CD4-positive, alpha-beta T cell treated with Interleukin-6 at 100 ng/mL for 8 hours (primary cell): ENCODE measurements at regions not wholly inside any gene's neighbourhood (a gene's known extent, or its start where the extent isn't known, plus 50 kb on each side); places are given as distances from the start of the nearest gene placed in this dataset.
"Not testable (repeated sequence)": the region's sequence is repeated elsewhere in the genome, so short reads cannot be mapped to it uniquely, and the experiment has no call there.

Experiments
- DNase-seq: peaks from one replicate; pipeline ENCODE4 v3.0.0-alpha.2; 2020; ENCODE audit warnings: mixed read lengths, low spot score

- DNase-seq, result no peak
Measured at GRCh38 chr2:234898534-234899053, 53.2 kb upstream of the SH3BP4 start.

GRCh38 chr2:234888442-234888841 lies 63.4 kb upstream of the SH3BP4 start:
- DNase-seq, result not testable (repeated sequence)

DNA sequence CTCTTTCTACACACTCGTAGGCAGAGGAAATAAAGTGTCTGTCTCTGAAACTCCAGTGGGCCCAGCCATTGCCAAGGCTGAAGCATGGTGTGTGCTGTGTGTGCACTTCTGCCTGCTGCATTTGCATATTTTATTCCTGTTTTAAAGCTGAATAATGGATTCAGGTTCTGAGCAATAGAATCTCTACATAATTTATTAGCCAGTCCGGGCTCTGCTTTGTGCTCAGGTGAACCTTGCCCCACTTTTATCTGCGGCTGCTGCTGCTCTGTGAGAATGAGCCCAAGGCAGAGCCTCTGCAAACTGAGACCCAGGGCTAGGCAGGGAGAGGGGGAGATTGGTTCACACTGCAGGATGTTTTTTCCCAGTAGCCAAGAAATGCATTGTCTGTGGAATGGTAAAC lies 64.6 kb upstream of the SH3BP4 start:
- no peak for DNase-seq

- no peak for DNase-seq
Measured at GRCh38 chr2:234885886-234886285, 65.9 kb upstream of the SH3BP4 start.

DNA sequence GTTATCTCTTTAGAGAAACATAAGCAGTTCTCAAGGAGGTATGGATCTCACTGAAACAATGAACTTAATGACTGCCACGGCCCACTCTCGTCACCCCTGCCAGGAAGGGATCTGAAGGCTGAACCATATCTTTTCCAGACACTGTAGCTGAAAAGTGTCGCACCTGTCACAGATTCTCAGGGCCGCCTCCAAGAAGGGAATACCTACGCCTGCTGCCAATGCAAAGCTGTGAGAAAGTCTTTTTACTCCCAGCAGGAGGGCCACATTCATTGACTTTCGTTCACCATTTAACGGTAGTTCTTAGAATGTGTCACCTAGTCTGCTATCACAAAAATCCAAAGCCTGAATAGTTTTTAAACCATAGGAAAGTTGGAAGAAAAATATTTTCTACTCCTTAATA lies 66.7 kb upstream of the SH3BP4 start:
- DNase-seq, result no peak

DNA sequence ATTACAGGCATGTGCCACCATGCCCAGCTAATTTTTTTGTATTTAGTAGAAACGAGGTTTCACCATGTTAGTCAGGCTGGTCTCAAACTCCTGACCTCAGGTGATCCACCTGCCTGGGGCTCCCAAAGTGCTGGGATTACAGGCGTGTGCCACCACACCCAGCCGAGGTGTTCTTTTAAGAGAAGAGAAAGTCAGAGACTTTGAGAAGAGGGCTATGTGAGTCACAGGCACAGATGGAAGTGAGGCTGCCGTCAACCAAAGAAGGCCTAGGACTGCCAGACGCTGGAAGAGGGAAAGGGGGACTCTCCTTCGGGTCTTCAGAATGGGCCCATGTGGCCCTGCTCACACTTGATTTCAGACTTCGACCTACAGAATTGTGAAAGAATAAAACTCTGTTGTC lies 67.2 kb upstream of the SH3BP4 start:
- DNase-seq, result no peak

GRCh38 chr2:234881413-234882241 lies 70.2 kb upstream of the SH3BP4 start:
- DNase-seq, result no peak

GRCh38 chr2:234880551-234881211 lies 71.1 kb upstream of the SH3BP4 start:
- DNase-seq, result no peak

GRCh38 chr2:234879671-234880455 lies 72.0 kb upstream of the SH3BP4 start:
- no peak for DNase-seq

DNA sequence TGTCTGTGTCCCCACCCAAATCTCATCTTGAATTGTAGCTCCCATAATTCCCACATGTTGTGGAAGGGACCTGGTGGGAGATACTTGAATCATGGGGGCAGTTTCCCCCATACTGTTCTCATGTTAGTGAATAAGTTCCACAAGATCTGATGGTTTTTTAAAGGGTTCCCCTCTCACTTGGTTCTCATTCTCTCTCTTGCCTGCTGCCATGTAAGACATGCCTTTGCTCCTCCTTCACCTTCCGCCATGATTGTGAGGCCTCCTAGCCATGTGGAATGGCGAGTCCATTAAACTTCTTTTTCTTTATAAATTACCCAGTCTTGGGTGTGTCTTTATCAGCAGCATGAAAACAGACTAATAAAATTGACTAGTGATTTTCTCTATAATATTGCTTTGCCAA lies 75.2 kb upstream of the SH3BP4 start:
- not testable (repeated sequence) for DNase-seq

DNA sequence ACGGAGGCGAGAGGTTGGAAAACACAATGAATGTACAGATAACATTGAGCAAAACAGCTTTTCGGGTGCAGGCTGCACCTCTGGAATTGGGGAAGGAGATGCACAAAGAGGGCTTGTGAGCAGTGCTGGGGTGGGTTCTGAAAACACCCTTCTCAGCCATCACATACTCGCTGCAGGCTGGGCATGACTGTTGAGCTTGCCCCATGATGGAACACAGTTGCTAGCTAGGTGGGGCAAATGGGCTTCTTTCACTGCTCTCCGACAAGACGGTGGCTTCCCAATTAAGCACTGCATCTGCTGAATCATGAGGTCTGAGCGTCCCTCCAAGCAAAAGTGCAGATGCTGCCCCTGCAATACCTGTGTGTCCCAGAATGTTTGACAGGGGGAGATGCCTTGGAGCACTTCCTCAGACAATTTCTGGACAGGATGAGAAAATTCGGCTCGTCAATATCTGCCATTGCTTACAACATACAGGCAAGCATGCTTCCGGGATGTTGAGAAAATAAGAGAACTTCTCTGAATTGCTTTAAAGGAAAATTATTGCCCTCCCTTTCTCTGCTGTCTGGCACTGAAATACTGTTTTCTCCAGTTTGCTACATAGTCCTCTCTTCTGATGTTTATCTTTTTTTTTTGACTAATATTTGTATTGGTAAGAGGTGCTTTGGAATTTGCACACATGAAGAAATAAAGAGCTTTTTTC lies 77.3 kb upstream of the SH3BP4 start:
- DNase-seq, result no peak

DNA sequence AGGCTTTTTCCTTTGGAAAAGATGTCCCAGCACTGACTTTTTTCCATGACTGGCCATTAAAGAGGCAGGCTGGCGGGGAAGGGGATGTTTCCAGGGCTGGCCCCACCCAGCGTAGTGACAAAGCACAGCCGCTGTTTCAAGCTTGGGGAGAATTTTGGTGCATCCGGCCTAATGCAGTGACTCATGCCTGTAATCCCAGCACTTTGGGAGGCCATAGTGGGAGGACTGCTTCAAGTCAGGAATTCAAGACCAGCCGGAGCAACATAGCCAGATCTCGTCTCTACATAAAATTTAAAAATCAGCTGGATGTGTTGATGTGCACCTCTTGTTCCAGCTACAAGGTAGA lies 78.0 kb upstream of the SH3BP4 start:
- DNase-seq, result no peak

DNA sequence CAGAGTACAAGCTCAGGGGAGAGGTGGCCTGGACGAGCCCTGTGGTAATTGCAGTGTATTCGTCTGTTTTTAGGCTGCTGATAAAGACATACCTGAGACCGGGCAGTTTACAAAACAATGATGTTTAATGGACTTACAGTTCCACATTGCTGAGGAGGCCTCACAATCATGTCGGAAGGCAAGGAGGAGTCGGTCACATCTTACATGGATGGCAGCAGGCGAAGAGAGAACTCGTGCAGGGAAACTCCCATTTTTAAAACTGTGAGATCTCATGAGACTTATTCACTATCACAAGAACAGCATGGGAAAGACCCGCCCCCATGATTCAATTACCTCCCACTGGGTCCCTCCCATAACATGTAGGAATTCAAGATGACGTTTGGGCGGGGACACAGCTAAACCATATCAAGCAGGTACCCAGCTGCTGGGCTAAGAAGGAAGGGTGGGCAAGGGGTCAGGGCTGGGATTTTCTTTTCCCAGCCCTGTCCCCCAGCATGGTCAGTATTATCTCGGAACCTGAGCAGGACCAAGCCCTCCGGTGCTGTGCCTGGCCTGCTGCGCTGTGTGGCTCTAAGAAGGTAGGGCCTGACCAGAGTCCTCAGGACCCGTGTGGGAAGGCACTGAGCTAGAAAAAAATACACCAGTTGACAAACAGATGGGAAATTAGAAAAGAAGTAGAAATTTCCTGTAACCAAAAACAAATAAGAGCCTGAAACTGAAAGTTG lies 78.6 kb upstream of the SH3BP4 start:
- DNase-seq, result no peak

GRCh38 chr2:234869969-234870368 lies 81.8 kb upstream of the SH3BP4 start:
- DNase-seq, result no peak

- no peak for DNase-seq
Measured at GRCh38 chr2:234869164-234869563, 82.7 kb upstream of the SH3BP4 start.

DNA sequence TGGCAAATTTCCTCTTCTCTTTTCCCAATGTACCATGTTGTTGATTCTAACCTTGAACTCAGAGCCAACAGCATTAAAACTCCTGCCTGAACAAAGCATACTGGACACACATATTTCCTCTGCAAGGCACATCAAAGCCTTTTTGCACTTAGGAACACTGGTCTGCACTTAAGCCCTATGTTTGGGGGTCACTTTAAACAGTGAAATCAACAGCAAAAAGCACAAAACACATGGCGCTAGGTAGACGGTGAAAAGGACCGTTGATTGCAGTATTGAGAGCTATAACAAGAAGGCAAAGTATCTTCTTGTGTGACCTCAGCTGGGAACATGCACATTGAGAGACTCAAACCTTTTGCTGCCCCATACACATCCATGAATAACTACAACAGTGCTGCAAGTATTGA lies 83.9 kb upstream of the SH3BP4 start:
- no peak for DNase-seq

- no peak for DNase-seq
Measured at GRCh38 chr2:234865586-234865985, 86.2 kb upstream of the SH3BP4 start.

GRCh38 chr2:234865040-234865439 lies 86.8 kb upstream of the SH3BP4 start:
- DNase-seq, result no peak

GRCh38 chr2:234864506-234864905 lies 87.3 kb upstream of the SH3BP4 start:
- DNase-seq, result no peak

- DNase-seq, result no peak
Measured at GRCh38 chr2:234863043-234863934, 88.5 kb upstream of the SH3BP4 start.
